Stimulated activated naive CD8-positive, alpha-beta T cell treated with anti-CD3 and anti-CD28 coated beads, Interleukin-15, amount 100 ng/mL, for 72 hours (primary cell): ENCODE measurements at regions not wholly inside any gene's neighbourhood (a gene's known extent, or its start where the extent isn't known, plus 50 kb on each side); places are given as distances from the start of the nearest gene placed in this dataset.
A peak's percentile ranks its signal among the peaks of the same experiment; 100 is the strongest.
"Not testable (repeated sequence)": the region's sequence is repeated elsewhere in the genome, so short reads cannot be mapped to it uniquely, and the experiment has no call there.

ENCODE experiments used
- ATAC-seq: fragments of 150-1000 bp; cut with Tn5 transposase; 2 replicates; pipeline ENCODE4 v1.10.0; 2021; ENCODE audit warnings: mild to moderate bottlenecking, moderate library complexity
- DNase-seq, 2 donors: peaks; one replicate each; pipeline ENCODE4 v3.0.0; 2021 to 2022
- H3K27ac Mint-ChIP-seq, 2 donors: one replicate each; pipeline ENCODE4 v1.8.0; 2022; ENCODE audit warnings: mild to moderate bottlenecking in 2 of 2, mixed read lengths in 2 of 2, moderate library complexity in 2 of 2
- H3K27me3 Mint-ChIP-seq: one replicate; pipeline ENCODE4 v1.8.0; 2022; ENCODE audit warnings: mixed read lengths
- H3K4me1 Mint-ChIP-seq: one replicate; pipeline ENCODE4 v1.8.0; 2022; ENCODE audit warnings: mild to moderate bottlenecking, mixed read lengths
- H3K4me3 Mint-ChIP-seq, 2 donors: one replicate each; pipeline ENCODE4 v1.8.0; 2022; ENCODE audit warnings: mild to moderate bottlenecking in 2 of 2, mixed read lengths in 2 of 2, moderate library complexity in 1 of 2
- H3K9me3 Mint-ChIP-seq, 2 donors: one replicate each; pipeline ENCODE4 v1.8.0; 2022; ENCODE audit warnings: mixed read lengths in 2 of 2

- not testable (repeated sequence) for H3K4me3 Mint-ChIP-seq, H3K4me1 Mint-ChIP-seq, ATAC-seq, H3K9me3 Mint-ChIP-seq, H3K27me3 Mint-ChIP-seq, DNase-seq, H3K27ac Mint-ChIP-seq
These were observed 69.5 kb downstream of the MDH2 start for GRCh38 chr7:76117306-76117991.

GRCh38 chr7:76118253-76119036 lies 70.5 kb downstream of the MDH2 start:
- not testable (repeated sequence) for H3K4me3 Mint-ChIP-seq, H3K27ac Mint-ChIP-seq, H3K27me3 Mint-ChIP-seq, ATAC-seq, H3K4me1 Mint-ChIP-seq, DNase-seq, H3K9me3 Mint-ChIP-seq

- H3K9me3 Mint-ChIP-seq = no peaks in the 10 kb centered on the region
- DNase-seq (no peak), ATAC-seq (no peak)
- H3K4me1 Mint-ChIP-seq = no peaks in the 10 kb centered on the region
- H3K27ac Mint-ChIP-seq = no peak overlapping the region
- no peaks in the 10 kb centered on the region for H3K27me3 Mint-ChIP-seq
- no peak overlapping the region for H3K4me3 Mint-ChIP-seq
These were observed 73.1 kb downstream of the MDH2 start for GRCh38 chr7:76121044-76121443.

- Mint-ChIP-seq H3K9me3 (no peaks in the 10 kb centered on the region), H3K27ac (peak overlapping the region in 1 of 2 donors; percentile 80), H3K27me3 (no peaks in the 10 kb centered on the region), H3K4me3 (no peak overlapping the region), H3K4me1 (no peaks in the 10 kb centered on the region)
- no peak for DNase-seq
- ATAC-seq = no peak
These were observed 74.8 kb downstream of the MDH2 start for GRCh38 chr7:76122516-76123239.

GRCh38 chr7:76123316-76123715 lies 75.4 kb downstream of the MDH2 start:
- Mint-ChIP-seq H3K27ac (no peak overlapping the region), H3K27me3 (no peaks in the 10 kb centered on the region), H3K4me1 (no peaks in the 10 kb centered on the region), H3K9me3 (no peaks in the 10 kb centered on the region), H3K4me3 (no peak overlapping the region)
- no peak for ATAC-seq
- no peak for DNase-seq

GRCh38 chr7:76125560-76125959 lies 76.1 kb upstream of the SRRM3 start:
- no peak for ATAC-seq
- Mint-ChIP-seq H3K4me3 (no peak overlapping the region), H3K9me3 (no peaks in the 10 kb centered on the region), H3K27ac (no peak overlapping the region), H3K27me3 (peaks cover 9% of the 10 kb centered on the region), H3K4me1 (peaks cover 5% of the 10 kb centered on the region)
- DNase-seq = no peak

- no peak overlapping the region for H3K4me3 Mint-ChIP-seq
- no peaks in the 10 kb centered on the region for H3K9me3 Mint-ChIP-seq
- peaks cover 7% of the 10 kb centered on the region for H3K4me1 Mint-ChIP-seq
- ATAC-seq = no peak
- peaks cover 10% of the 10 kb centered on the region for H3K27me3 Mint-ChIP-seq
- DNase-seq = no peak
- H3K27ac Mint-ChIP-seq = no peak overlapping the region
These were observed 75.1 kb upstream of the SRRM3 start for GRCh38 chr7:76126632-76127031.

GRCh38 chr7:76129366-76129765 lies 72.3 kb upstream of the SRRM3 start:
- no peak overlapping the region for H3K4me3 Mint-ChIP-seq
- DNase-seq (no peak), ATAC-seq (no peak)
- H3K9me3 Mint-ChIP-seq = no peaks in the 10 kb centered on the region
- H3K4me1 Mint-ChIP-seq = peaks cover 24% of the 10 kb centered on the region
- H3K27me3 Mint-ChIP-seq = peaks cover 19% of the 10 kb centered on the region
- H3K27ac Mint-ChIP-seq = no peak overlapping the region

- Mint-ChIP-seq H3K27ac (no peak overlapping the region), H3K9me3 (no peaks in the 10 kb centered on the region), H3K4me1 (peaks cover 24% of the 10 kb centered on the region), H3K4me3 (no peak overlapping the region), H3K27me3 (peaks cover 21% of the 10 kb centered on the region)
- DNase-seq = no peak
- ATAC-seq = no peak
These were observed 71.9 kb upstream of the SRRM3 start for GRCh38 chr7:76129836-76130235.

- not testable (repeated sequence) for H3K4me3 Mint-ChIP-seq
- DNase-seq (peak in 1 of 2 donors; percentile 35), ATAC-seq (peak; percentile 95)
These were observed 71.0 kb upstream of the SRRM3 start for GRCh38 chr7:76130661-76131060.

GRCh38 chr7:76131887-76132286 lies 69.8 kb upstream of the SRRM3 start:
- Mint-ChIP-seq H3K27ac (peak overlapping the region in 1 of 2 donors; percentile 49), H3K27me3 (peaks cover 21% of the 10 kb centered on the region), H3K4me1 (peaks cover 24% of the 10 kb centered on the region)
- not testable (repeated sequence) for ATAC-seq, DNase-seq, H3K4me3 Mint-ChIP-seq, H3K9me3 Mint-ChIP-seq

More at GRCh38 chr7:76130661-76131060, 71.0 kb upstream of the SRRM3 start:
- peaks cover 21% of the 10 kb centered on the region for H3K27me3 Mint-ChIP-seq
- peaks cover 24% of the 10 kb centered on the region for H3K4me1 Mint-ChIP-seq
- not testable (repeated sequence) for H3K27ac Mint-ChIP-seq, H3K9me3 Mint-ChIP-seq

- Mint-ChIP-seq H3K27ac (peak overlapping the region; percentile 42 to 84), H3K27me3 (peaks cover 21% of the 10 kb centered on the region), H3K4me3 (peak overlapping the region; percentile 33 to 57), H3K4me1 (peaks cover 24% of the 10 kb centered on the region), H3K9me3 (no peaks in the 10 kb centered on the region)
- peak; percentile 36 for ATAC-seq
- no peak for DNase-seq
These were observed 68.4 kb upstream of the SRRM3 start for GRCh38 chr7:76133164-76133775.

- DNase-seq (no peak), ATAC-seq (no peak)
- peaks cover 24% of the 10 kb centered on the region for H3K4me1 Mint-ChIP-seq
- peak overlapping the region in 1 of 2 donors; percentile 84 for H3K27ac Mint-ChIP-seq
- no peaks in the 10 kb centered on the region for H3K9me3 Mint-ChIP-seq
- peak overlapping the region in 1 of 2 donors; percentile 57 for H3K4me3 Mint-ChIP-seq
- H3K27me3 Mint-ChIP-seq = peaks cover 21% of the 10 kb centered on the region
These were observed 67.9 kb upstream of the SRRM3 start for GRCh38 chr7:76133839-76134238.

GRCh38 chr7:76135263-76135662 lies 66.4 kb upstream of the SRRM3 start:
- not testable (repeated sequence) for ATAC-seq, DNase-seq, H3K4me3 Mint-ChIP-seq, H3K9me3 Mint-ChIP-seq, H3K27ac Mint-ChIP-seq
- H3K4me1 Mint-ChIP-seq = peaks cover 21% of the 10 kb centered on the region
- H3K27me3 Mint-ChIP-seq = peaks cover 15% of the 10 kb centered on the region

GRCh38 chr7:76138577-76139313 lies 63.0 kb upstream of the SRRM3 start:
- DNase-seq, H3K4me1 Mint-ChIP-seq, H3K4me3 Mint-ChIP-seq, H3K27ac Mint-ChIP-seq, H3K27me3 Mint-ChIP-seq, ATAC-seq, H3K9me3 Mint-ChIP-seq: not testable (repeated sequence)
